ENCODE measurements at regions not wholly inside any gene's neighbourhood (a gene's known extent, or its start where the extent isn't known, plus 50 kb on each side); places are given as distances from the start of the nearest gene placed in this dataset.

- Histone ChIP-seq H3K27me3 (ENCODE audit: control insufficient read depth in 4 of 4, insufficient read depth in 4 of 4, low read length in 3 of 4) (no peaks in the 10 kb centered on the region), H3K9me3 (ENCODE audit: control insufficient read depth in 4 of 4, low read length in 3 of 4) (no peaks in the 10 kb centered on the region), H3K9ac (ENCODE audit: low read depth in 1 of 2, low read length in 2 of 2) (no peak overlapping the region), H3K4me1 (ENCODE audit: control insufficient read depth in 4 of 4, insufficient read depth in 4 of 4, low read length in 3 of 4) (no peaks in the 10 kb centered on the region), H3K36me3 (ENCODE audit: control insufficient read depth in 4 of 4, insufficient read depth in 3 of 4, low read depth in 1 of 4, low read length in 3 of 4) (no peaks in the 10 kb centered on the region), H3K4me3 (ENCODE audit: low read depth in 1 of 3, low read length in 3 of 3) (no peak overlapping the region), H3K27ac (ENCODE audit: low read depth in 1 of 2, low read length in 2 of 2) (no peak overlapping the region)
- TF ChIP-seq HNF4A (conservative IDR thresholded peaks at IDR 0.05) (no peak), RAD21 (IDR thresholded peaks at IDR 0.05) (no peak), GABPA (IDR thresholded peaks at IDR 0.05 in 1 of 2, conservative IDR thresholded peaks at IDR 0.05 in 1 of 2) (no peak), NR2F2 (IDR thresholded peaks at IDR 0.05) (no peak), CTCF (IDR thresholded peaks at IDR 0.05; ENCODE audit: low read depth, low read length, missing input control) (no peak), HNF4G (IDR thresholded peaks at IDR 0.05) (no peak), RXRA (IDR thresholded peaks at IDR 0.05) (no peak), ZBTB33 (IDR thresholded peaks at IDR 0.05) (no peak), SP1 (IDR thresholded peaks at IDR 0.05) (no peak)
- DNase-seq (ENCODE audit: low spot score) = no peak
- 65% methylated on average over 3 of the region's 3 CpGs for WGBS
These were observed 130.6 kb upstream of the ADRA1B start for GRCh38 chr5:159785656-159786055.

GRCh38 chr5:159786201-159786600 is 130.1 kb upstream of the ADRA1B start:
- WGBS = 71% methylated on average over 3 of the region's 3 CpGs
- Histone ChIP-seq H3K27me3 (ENCODE audit: control insufficient read depth in 4 of 4, insufficient read depth in 4 of 4, low read length in 3 of 4) (no peaks in the 10 kb centered on the region), H3K9ac (ENCODE audit: low read depth in 1 of 2, low read length in 2 of 2) (no peak overlapping the region), H3K4me3 (ENCODE audit: low read depth in 1 of 3, low read length in 3 of 3) (no peak overlapping the region), H3K27ac (ENCODE audit: low read depth in 1 of 2, low read length in 2 of 2) (no peak overlapping the region), H3K4me1 (ENCODE audit: control insufficient read depth in 4 of 4, insufficient read depth in 4 of 4, low read length in 3 of 4) (no peaks in the 10 kb centered on the region), H3K9me3 (ENCODE audit: control insufficient read depth in 4 of 4, low read length in 3 of 4) (no peaks in the 10 kb centered on the region), H3K36me3 (ENCODE audit: control insufficient read depth in 4 of 4, insufficient read depth in 3 of 4, low read depth in 1 of 4, low read length in 3 of 4) (no peaks in the 10 kb centered on the region)
- DNase-seq (ENCODE audit: low spot score) = no peak
- TF ChIP-seq RAD21 (IDR thresholded peaks at IDR 0.05) (no peak), GABPA (IDR thresholded peaks at IDR 0.05 in 1 of 2, conservative IDR thresholded peaks at IDR 0.05 in 1 of 2) (no peak), CTCF (IDR thresholded peaks at IDR 0.05; ENCODE audit: low read depth, low read length, missing input control) (no peak), SP1 (IDR thresholded peaks at IDR 0.05) (no peak)

GRCh38 chr5:159786901-159787691 is 129.2 kb upstream of the ADRA1B start:
- TF ChIP-seq ATF3 (IDR thresholded peaks at IDR 0.05) (no peak), SP1 (IDR thresholded peaks at IDR 0.05) (peak; percentile 33), NR2F2 (IDR thresholded peaks at IDR 0.05) (peak; percentile 79)
- no peak for DNase-seq (ENCODE audit: low spot score)
- whole genome bisulfite sequencing = 82% methylated on average over 14 of the region's 14 CpGs
- Histone ChIP-seq H3K9ac (ENCODE audit: low read depth in 1 of 2, low read length in 2 of 2) (no peak overlapping the region), H3K36me3 (ENCODE audit: control insufficient read depth in 4 of 4, insufficient read depth in 3 of 4, low read depth in 1 of 4, low read length in 3 of 4) (no peaks in the 10 kb centered on the region), H3K4me3 (ENCODE audit: low read depth in 1 of 3, low read length in 3 of 3) (no peak overlapping the region), H3K9me3 (ENCODE audit: control insufficient read depth in 4 of 4, low read length in 3 of 4) (no peaks in the 10 kb centered on the region), H3K27ac (ENCODE audit: low read depth in 1 of 2, low read length in 2 of 2) (no peak overlapping the region), H3K27me3 (ENCODE audit: control insufficient read depth in 4 of 4, insufficient read depth in 4 of 4, low read length in 3 of 4) (no peaks in the 10 kb centered on the region), H3K4me1 (ENCODE audit: control insufficient read depth in 4 of 4, insufficient read depth in 4 of 4, low read length in 3 of 4) (no peaks in the 10 kb centered on the region)
